Fibroblast of lung (primary cell): ENCODE measurements at regions not wholly inside any gene's neighbourhood (a gene's known extent, or its start where the extent isn't known, plus 50 kb on each side); places are given as distances from the start of the nearest gene placed in this dataset.

ENCODE experiments used
- DNase-seq, 2 donors: peaks; one replicate each; pipeline versions ENCODE4 v3.0.0 to v3.0.0-alpha.2; 2010; ENCODE audit warnings: low read depth in 2 of 2
- H2AFZ ChIP-seq: 2 replicates; pipeline ENCODE4 v1.5.1; 2012; ENCODE audit warnings: low read length, control low read depth, inconsistent platforms
- H3K27ac ChIP-seq: 2 replicates; pipeline ENCODE4 v1.5.1; 2011; ENCODE audit warnings: low read length, control low read depth; ENCODE audit not compliant: insufficient read depth
- H3K27me3 ChIP-seq: 2 replicates; pipeline ENCODE4 v1.5.1; 2011; ENCODE audit warnings: mild to moderate bottlenecking, low read length; ENCODE audit not compliant: control insufficient read depth, insufficient read depth
- H3K36me3 ChIP-seq: 2 replicates; pipeline ENCODE4 v1.5.1; 2011; ENCODE audit warnings: low read length; ENCODE audit not compliant: control insufficient read depth, insufficient read depth
- H3K4me1 ChIP-seq: 2 replicates; pipeline ENCODE4 v1.5.1; 2011; ENCODE audit warnings: low read length; ENCODE audit not compliant: control insufficient read depth, insufficient read depth; ENCODE audit errors: extremely low read depth
- H3K4me2 ChIP-seq: 2 replicates; pipeline ENCODE4 v1.5.1; 2011; ENCODE audit warnings: low read length, control low read depth; ENCODE audit not compliant: insufficient read depth; ENCODE audit errors: extremely low read depth
- H3K4me3 ChIP-seq, 4 experiments: fragments of 200-600 bp in 1 of 4; sonication (generic) in 1 of 4; replicated peaks in 1 of 4; 2 replicates each; pipeline ENCODE4 v1.5.1; 2011 to 2016; ENCODE audit warnings: low read length in 4 of 4, low read depth in 3 of 4, mild to moderate bottlenecking in 3 of 4, control low read depth in 2 of 4, inconsistent platforms in 1 of 4, mixed read lengths in 1 of 4; ENCODE audit not compliant: insufficient read depth in 1 of 4; ENCODE audit errors: control extremely low read depth in 1 of 4
- H3K79me2 ChIP-seq: 2 replicates; pipeline ENCODE4 v1.5.1; 2012; ENCODE audit warnings: mild to moderate bottlenecking, low read length, inconsistent platforms; ENCODE audit not compliant: control insufficient read depth, insufficient read depth
- H3K9ac ChIP-seq: 2 replicates; pipeline ENCODE4 v1.5.1; 2011; ENCODE audit warnings: mild to moderate bottlenecking, low read length, control low read depth; ENCODE audit not compliant: insufficient read depth
- H3K9me3 ChIP-seq: 2 replicates; pipeline ENCODE4 v1.5.1; 2012; ENCODE audit warnings: low read depth, low read length; ENCODE audit not compliant: control insufficient read depth, insufficient read depth
- H4K20me1 ChIP-seq: 2 replicates; pipeline ENCODE4 v1.5.1; 2011; ENCODE audit warnings: low read length; ENCODE audit not compliant: control insufficient read depth, insufficient read depth; ENCODE audit errors: extremely low read depth
- CTCF ChIP-seq, 2 donors: IDR thresholded peaks in 1 of 2; conservative IDR thresholded peaks in 1 of 2; 1 replicate in 1 of 2; 2 replicates in 1 of 2; pipeline ENCODE4 v1.5.1; 2011 to 2012; ENCODE audit warnings: low read length in 2 of 2, control low read depth in 1 of 2, inconsistent platforms in 1 of 2, low read depth in 1 of 2, mild to moderate bottlenecking in 1 of 2
- EZH2 ChIP-seq: IDR thresholded peaks from 2 replicates; pipeline ENCODE4 v1.5.1; 2012; ENCODE audit warnings: low read length, control low read depth, mild to moderate bottlenecking; ENCODE audit errors: missing control alignments

DNA sequence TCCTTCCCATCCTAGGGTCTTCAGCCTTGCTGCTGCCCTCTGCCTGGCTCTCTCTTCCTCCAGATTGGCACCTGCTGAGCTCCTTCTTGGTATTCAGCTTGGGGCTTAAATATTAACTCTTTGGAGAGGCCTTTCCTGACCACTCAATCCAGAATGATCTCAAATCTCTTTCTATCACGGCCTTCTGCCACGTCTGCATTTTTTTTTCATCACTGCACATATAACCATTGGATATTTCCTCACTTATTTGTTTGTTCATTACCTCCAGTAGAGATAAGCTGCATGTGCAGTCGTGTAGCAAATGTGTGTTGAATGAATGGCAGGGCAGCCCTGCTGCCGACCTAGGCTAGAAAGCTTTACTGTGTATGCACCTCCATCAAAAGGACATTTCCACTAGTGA lies 51.6 kb upstream of the MPP7 start:
- Histone ChIP-seq H3K79me2 (no peaks in the 10 kb centered on the region), H3K4me2 (no peak overlapping the region), H2AFZ (no peak overlapping the region), H3K9me3 (no peaks in the 10 kb centered on the region), H3K9ac (no peak overlapping the region), H3K4me3 (no peak overlapping the region), H3K27me3 (no peaks in the 10 kb centered on the region), H4K20me1 (no peaks in the 10 kb centered on the region), H3K4me1 (no peaks in the 10 kb centered on the region), H3K36me3 (no peaks in the 10 kb centered on the region), H3K27ac (no peak overlapping the region)
- TF ChIP-seq EZH2 (no peak), CTCF (conservative IDR thresholded peaks at IDR 0.05 in 1 of 2, IDR thresholded peaks at IDR 0.05 in 1 of 2; ENCODE audit: low read depth in 1 of 2, low read length in 2 of 2) (no peak)
- DNase-seq, result no peak

DNA sequence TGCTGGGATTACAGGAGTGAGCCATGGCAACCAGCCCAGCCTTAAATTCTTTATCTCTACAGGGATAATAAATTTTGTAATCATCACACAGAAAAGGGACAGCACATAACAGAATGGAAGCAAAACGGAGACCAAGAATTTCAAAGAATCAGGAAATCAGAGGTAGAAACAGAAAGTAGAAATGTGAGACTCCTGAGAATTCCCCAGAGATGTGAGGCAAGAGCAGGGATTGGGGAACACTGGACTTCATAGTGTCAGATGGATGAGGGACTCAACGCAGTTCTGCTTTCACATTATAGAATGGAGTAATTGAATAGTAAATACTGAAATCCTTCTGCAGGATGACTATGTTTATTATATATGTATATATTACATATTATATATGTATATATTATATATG lies 52.5 kb upstream of the MPP7 start:
- no peaks in the 10 kb centered on the region for H3K27me3 ChIP-seq
- no peak for DNase-seq
- no peak overlapping the region for H3K4me3 ChIP-seq
- TF ChIP-seq CTCF (conservative IDR thresholded peaks at IDR 0.05 in 1 of 2, IDR thresholded peaks at IDR 0.05 in 1 of 2; ENCODE audit: low read depth in 1 of 2, low read length in 2 of 2), result no peak
- no peak for TF ChIP-seq EZH2
- H3K4me1 ChIP-seq, result no peaks in the 10 kb centered on the region
- H3K36me3 ChIP-seq, result no peaks in the 10 kb centered on the region
- H3K27ac ChIP-seq, result no peak overlapping the region
- H3K9me3 ChIP-seq, result no peaks in the 10 kb centered on the region
- H3K4me2 ChIP-seq, result no peak overlapping the region
- no peaks in the 10 kb centered on the region for H3K79me2 ChIP-seq
- no peak overlapping the region for H2AFZ ChIP-seq
- no peak overlapping the region for H3K9ac ChIP-seq
- no peaks in the 10 kb centered on the region for H4K20me1 ChIP-seq

- no peak for DNase-seq
- no peak overlapping the region for H3K27ac ChIP-seq
- H3K9me3 ChIP-seq, result no peaks in the 10 kb centered on the region
- no peak overlapping the region for H2AFZ ChIP-seq
- H3K36me3 ChIP-seq, result no peaks in the 10 kb centered on the region
- no peak overlapping the region for H3K4me2 ChIP-seq
- TF ChIP-seq EZH2 (no peak), CTCF (conservative IDR thresholded peaks at IDR 0.05 in 1 of 2, IDR thresholded peaks at IDR 0.05 in 1 of 2; ENCODE audit: low read depth in 1 of 2, low read length in 2 of 2) (no peak)
- no peak overlapping the region for H3K9ac ChIP-seq
- no peaks in the 10 kb centered on the region for H3K4me1 ChIP-seq
- no peak overlapping the region for H3K4me3 ChIP-seq
- no peaks in the 10 kb centered on the region for H3K27me3 ChIP-seq
- no peaks in the 10 kb centered on the region for H3K79me2 ChIP-seq
- no peaks in the 10 kb centered on the region for H4K20me1 ChIP-seq
Measured at GRCh38 chr10:28359334-28359733, 56.5 kb upstream of the MPP7 start.
